GM19043 (cell line): ENCODE measurements at regions not wholly inside any gene's neighbourhood (a gene's known extent, or its start where the extent isn't known, plus 50 kb on each side); places are given as distances from the start of the nearest gene placed in this dataset.
"Not testable (repeated sequence)": the region's sequence is repeated elsewhere in the genome, so short reads cannot be mapped to it uniquely, and the experiment has no call there.

Source experiments
- ATAC-seq: cut with Tn5 transposase; IDR thresholded peaks from one replicate; pipeline ENCODE4 v1.9.1; 2021; ENCODE audit warnings: low read depth; ENCODE audit not compliant: unreplicated experiment

DNA sequence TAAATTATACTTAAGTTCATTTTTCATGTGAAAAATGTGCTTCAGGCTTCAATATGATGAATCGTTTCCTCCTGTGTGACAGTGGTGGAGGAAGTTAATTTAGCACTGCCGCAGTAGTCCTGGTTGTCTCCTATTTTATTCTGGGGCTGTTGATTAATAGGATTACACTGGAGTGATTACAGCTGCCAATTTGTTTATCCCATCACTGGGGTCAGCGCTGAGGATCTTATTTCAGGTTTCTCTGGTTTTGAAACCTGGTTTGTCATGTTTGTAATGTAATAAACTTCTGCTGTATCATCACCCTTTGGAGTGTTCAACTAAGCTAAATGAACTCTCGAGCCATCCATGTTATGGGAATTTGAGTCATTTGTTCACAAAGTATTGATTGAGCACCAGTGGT lies 241.7 kb upstream of the KCNN2 start:
- no peak for ATAC-seq

DNA sequence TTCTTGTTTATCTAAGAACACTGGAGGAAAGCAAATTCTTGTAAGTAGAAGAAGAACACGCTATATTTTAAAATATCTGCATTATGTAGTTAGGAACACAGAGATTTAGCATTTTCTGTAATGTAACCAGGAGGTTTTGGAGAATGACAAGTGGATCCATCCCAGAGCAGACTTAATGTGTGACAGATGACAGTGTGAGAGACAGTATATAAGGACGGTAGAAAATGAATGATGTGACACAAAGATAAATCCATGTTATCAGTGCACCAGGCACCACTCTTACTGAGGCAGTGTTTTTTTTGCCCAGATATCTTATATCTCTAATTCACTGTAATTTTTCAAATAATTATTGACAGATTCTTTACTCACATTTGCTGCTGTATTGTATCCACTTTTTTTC lies 239.0 kb upstream of the KCNN2 start:
- ATAC-seq = no peak

DNA sequence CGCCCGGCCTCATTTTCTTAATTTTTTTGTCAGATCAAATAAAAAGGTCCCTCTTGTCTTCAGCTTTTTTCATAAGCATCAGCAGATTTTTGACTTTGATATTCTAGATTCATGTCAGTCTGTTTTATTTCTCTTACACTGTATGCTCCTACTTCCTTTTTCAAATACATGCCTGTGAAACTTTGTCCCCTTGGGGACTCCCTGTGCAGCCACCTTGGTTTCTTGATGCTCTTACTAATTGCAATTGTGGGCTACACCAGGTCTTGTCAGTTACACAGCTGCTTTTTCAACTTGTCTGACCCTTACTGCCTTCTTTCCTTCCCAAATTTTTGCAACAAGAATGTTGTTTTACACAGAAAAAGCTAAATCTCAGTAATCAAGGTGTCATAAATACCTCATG lies 238.2 kb upstream of the KCNN2 start:
- ATAC-seq = no peak

DNA sequence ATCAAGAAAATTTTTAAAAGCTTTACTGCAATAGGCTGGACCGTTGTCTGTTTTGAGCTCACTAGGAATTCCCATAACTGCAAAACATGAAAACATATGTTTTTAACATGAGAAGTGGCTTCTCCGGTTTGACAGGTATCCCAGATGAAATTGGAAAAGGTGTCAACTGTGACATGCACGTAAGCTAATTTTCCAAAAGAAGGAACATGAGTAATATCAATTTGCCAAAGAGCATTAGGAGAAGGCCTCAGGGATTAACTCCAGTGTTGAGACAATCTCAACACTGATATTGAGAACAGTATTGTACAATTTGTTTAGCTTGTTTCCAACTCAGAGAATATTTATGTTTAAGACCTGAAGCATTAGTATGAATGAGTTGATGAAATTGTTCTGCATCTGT lies 215.5 kb upstream of the KCNN2 start:
- no peak for ATAC-seq

DNA sequence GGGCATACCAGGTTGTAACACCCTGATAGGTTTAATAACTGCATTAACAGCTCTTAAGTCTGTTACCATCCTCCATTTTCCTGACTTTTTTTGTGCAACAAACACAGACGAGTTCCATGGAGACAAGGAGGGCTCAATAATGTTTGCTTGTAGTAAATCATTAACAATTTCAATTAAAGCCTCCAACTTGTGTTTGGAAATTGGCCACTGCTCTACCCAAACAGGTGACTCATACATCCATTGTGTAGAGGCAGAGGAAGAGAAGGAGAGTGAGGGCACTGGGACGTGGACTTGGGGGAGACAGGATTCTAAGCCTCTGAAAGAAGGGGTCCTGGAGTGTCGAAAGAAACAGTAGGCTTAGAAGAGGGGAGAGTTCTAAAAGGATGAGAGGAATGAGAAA lies 213.6 kb upstream of the KCNN2 start:
- ATAC-seq = no peak

DNA sequence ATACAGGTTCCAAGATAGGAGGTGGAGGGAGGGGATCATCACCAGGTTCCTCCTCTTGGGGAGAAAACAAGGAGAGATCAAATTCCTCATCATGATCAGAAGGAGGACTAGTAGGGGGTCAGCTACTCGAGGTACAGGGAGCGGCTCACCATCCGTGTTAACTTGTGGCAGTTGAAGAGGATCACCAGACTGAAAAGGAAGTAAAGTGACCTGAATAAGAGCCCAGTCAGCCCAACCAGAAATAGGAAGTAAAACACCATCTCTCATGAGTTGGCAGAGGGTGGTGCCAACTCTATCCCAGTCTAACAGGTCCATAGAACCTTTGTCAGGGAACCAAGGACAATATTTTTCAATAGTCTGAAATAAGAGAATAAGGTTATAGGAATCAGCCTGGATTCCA lies 213.1 kb upstream of the KCNN2 start:
- not testable (repeated sequence) for ATAC-seq

DNA sequence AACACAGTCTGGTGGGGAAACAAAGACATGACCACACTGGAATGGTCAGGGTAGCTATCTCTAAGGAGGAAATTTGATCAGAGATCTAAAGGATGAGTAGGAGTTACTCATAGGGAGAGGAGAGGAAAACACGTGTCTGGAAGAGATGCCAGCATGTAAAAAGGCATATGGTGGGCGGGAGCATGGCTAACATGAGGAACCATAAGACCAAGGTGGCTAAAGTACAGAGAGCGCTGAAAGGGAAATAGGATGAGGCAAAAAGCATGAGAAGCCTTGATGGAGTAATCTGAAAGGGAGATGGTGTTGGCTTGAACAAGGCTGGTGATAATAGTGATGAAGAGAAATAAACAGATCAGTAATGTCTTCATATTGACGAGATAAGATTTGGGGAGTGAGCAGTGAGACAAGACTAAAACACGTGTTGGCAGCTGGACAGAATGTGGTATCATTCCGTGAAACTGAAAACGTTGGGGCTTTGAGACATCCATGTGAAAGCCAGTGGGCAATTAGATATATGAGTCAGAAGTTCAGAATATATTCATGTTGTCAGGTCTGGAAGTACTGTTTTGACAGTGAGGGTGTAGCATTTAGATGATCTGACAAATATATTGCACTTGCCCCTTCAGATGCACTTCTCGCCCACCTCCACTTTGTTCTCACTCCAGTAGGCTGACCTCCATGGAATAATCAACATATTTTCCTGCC lies 209.1 kb upstream of the KCNN2 start:
- ATAC-seq = no peak

DNA sequence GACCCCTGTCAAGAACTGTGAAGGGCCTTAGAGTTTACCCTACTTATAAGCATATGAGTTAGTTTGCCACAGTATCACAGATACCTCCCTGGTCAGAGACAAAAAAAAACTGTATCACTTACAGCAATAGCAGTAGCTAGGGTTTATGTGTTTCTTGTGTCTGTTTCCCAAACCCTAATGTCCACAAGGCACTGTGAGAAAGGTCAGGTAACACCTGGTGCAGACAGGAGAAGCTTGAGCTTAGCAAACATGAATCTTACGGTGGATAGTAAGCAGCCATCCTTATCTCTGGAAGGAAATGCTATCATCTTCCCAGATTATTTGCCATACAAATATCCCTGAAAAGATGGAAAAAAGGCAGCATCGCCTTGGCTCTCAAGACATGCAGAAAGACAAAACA lies 208.5 kb upstream of the KCNN2 start:
- no peak for ATAC-seq

DNA sequence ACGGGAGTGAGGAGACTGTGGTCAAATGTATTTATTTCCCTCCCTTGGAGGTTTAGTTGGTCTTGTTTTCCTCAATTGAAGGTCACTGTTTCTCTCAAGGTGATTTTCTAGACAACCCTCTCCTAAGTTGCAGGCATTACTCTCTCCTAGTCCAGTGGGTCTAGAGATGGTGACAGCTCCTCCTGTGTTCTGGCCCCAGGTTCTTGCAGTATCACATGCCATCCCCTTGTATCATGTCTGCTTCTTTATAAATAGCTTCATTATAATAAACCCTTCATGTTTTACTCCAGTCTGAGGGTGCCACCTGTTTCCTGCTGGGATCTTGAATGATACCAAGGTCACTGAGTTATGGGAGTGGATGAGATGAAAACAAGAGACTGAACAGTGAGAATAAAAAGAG lies 208.0 kb upstream of the KCNN2 start:
- no peak for ATAC-seq

DNA sequence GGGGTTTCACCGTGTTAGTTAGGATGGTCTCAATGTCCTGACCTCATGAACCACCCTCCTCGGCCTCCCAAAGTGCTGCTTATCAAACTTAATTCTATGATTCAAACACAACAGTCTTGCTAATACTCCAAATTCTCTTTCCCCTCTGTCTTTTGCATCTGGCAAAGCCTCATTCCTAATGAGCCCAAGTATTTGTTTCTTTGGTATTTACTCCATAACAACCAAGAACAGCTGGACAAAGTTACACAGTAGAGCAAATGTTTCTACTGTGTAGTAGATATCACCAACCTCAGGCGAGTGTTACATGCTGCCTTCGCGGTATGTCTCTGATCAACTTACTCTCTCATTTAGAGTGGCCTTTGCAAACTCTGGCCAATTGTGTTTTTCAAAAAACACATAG lies 195.8 kb upstream of the KCNN2 start:
- no peak for ATAC-seq

DNA sequence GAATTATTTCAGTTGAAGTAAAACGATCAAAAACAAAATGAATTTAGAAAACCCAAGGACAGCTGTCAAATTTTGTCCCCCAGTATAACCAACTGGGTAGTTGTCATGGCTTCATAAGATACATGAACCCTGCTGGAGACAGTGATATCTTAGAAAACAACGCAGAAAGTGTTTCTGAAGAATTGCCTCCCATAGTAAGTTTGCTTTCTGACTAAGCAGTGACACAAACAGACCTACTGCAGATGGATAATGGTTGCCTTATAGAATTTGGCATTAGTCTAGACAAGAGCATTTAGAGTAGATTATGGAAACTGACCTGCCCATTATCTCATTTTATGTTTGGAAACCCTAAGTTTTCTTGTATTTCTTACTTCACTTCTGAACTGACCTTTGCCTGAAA lies 187.7 kb upstream of the KCNN2 start:
- ATAC-seq = no peak

DNA sequence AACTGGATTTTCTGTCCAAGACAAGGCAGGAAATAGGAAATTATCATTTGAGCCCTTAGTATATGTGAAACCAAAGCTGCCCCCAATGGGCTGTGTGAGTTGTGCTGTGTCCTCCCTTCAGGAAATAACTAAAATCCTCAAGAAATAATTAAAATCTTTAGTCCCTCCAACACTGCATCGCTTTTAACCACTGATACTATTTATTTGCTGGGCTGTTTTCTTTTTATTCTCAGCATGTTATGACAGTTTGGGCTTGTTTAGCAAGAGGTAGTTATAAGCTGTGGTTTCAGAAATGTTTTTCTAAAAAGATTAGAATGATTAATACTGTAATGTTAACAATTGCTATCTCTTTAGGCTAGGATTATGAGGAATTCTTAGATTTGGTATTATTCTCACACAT lies 187.0 kb upstream of the KCNN2 start:
- no peak for ATAC-seq

DNA sequence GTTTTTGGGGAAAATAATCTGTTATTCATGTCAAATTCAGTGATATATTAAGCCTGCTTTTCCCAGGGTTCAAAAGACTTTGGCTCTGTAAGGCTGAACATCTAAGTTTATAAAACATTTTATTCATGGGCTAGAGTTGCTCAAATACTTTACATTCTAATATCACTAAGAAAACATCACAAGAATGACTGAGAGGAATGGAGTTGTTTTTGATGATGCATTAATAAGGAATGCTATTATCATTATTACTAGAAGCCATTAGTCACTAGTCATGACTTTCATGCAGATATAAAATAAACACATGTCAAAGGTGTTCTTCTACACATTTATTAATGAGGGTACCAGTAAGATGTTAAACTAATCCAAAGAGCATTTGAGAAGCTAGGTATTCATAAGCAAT lies 185.5 kb upstream of the KCNN2 start:
- ATAC-seq = no peak

DNA sequence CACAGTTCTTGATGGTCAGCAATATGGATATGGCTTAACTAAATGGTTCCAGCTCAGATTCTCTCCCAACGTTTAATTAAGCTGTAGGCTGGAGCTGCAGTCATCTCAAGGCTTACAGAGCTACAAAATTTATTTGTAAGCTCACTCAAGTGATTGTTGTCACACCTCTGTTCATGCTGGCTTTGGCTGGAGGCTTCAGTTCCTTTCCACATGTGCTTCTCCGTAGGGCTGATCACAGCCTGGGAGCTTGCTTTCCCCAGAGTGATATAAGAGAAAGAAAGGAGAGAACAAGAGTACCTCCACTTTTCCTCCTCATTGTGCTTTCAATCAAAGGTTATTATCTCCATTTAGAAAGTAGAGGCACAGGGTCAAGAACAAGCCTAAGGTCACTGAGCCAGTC lies 182.7 kb upstream of the KCNN2 start:
- no peak for ATAC-seq

DNA sequence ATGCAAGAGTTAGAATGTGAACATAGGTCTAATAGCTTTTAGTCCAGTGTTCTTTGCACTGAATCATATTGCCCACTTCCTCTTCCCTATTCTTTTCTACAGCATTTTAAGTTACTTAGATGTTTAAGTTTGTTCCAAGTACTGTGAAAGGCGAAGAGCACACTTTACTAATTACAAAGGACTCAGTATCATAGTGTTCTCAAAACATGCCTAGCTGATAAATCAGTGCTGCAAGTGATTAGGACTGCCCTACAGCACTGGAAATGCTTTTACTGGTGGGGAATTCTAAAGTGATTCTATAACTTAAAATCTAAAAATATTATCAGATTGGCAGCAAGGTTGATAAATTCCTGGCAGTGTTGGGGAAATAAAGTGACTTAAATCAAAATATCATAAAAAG lies 177.9 kb upstream of the KCNN2 start:
- ATAC-seq = no peak

DNA sequence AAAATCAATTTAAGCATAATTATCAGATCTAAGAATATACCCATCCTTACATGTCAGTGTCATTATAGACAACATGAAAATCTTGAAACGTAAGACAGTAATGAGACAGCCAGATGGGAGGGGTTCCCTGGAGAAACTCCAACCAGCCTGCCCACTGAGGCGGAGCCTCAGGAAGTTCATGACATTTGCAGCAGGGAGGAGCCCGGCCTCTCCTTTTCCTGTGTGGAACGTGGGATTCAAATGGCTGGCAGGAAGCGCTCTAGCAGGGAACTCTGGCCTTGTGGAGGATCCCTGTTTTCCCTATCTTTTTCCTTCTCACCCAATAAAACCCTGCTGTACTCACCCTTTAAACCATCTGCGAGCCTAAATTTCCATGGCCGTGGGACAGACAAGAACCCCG lies 176.6 kb upstream of the KCNN2 start:
- ATAC-seq = no peak

DNA sequence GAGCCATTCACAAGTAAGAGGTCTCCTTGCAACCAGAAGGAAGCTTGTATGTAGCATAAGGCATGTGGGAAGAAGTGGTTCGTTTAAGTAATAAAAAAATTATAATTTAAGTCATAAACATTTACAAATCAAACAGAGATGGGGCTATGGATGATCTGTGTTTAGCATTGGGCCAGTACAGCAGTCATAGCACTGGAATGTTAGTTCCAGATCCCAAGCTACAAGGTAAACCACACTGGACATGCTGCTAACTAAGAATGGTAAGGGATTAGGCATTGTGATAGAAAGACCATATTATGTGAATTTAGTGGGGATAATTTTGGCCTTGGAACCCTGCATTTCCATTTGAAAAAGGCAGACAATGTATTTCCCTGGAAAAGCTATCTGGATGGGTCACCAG lies 170.4 kb upstream of the KCNN2 start:
- ATAC-seq = no peak

DNA sequence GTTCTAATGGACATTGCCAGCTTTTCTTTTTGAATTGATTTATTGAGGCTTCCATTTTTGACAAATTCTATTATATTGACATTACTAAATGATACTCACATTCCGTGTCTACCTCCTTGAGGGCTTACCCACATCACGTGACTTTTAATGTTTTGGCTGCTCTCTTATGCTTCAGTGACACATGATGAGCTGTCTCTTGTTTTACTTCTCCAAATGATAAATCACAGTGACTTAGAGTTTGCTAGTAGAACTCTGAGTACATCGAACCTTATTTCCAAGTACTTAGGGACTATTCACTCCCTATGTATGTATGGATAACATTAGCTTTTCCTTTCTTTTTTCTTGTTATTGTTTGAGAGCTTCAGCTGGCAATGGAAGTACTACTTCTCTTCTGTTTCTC lies 169.8 kb upstream of the KCNN2 start:
- no peak for ATAC-seq

DNA sequence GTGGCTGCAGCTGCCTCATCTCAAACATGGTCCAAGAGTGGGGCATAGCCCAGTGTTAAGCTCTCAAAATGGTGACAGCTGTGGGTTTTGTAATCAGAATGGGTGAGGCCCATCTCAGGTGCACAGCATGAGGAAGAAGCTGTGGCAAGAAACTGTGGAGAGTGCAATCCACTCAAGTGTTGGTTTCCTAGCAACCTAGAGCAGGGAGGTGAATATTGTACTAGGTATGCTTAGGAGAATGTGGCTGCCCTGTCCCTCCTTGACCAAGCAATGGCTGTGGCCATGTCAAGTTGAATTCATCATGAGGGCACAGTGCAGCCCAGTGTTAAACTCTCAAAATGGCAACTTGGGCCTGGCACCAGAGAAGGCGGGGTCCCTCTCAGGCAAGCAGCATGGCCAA lies 160.5 kb upstream of the KCNN2 start:
- ATAC-seq = no peak

DNA sequence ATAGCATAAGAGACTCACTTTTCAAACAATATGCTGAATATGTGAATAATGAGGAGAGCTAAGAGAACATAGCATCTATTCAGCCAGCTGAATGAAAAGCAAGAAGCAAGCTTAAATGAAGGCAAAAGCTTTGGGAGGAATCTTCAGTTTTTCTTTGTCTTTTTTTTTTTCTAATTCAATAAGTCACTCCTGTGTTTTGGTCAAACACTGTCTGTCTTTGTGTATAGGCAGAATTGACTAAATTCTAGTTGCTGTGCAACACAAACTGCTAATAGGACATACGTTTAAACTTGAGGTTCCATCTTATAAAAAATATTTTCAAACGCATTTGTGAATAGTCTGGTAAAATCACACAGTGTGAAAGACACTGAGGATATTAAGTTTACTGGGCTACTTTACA lies 156.9 kb upstream of the KCNN2 start:
- no peak for ATAC-seq

DNA sequence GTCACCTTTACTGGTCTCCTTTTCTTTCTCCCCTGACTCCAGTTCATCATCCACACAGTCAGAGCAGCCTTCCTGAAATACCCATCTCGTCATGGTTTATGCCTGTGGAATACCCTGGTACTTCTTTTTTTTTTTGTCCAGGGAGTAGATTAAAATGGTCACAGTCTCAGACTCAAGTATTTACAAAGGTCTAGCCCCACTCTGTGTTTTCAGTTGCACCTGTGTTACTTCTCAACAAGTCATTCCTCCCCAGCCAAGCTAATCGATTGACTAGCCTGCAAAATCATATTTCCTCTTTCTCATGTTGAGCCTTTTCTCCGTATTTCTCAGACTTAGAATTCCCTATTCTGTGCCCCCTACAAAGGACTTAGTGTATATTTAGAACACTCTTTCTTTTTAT lies 155.2 kb upstream of the KCNN2 start:
- ATAC-seq = no peak

DNA sequence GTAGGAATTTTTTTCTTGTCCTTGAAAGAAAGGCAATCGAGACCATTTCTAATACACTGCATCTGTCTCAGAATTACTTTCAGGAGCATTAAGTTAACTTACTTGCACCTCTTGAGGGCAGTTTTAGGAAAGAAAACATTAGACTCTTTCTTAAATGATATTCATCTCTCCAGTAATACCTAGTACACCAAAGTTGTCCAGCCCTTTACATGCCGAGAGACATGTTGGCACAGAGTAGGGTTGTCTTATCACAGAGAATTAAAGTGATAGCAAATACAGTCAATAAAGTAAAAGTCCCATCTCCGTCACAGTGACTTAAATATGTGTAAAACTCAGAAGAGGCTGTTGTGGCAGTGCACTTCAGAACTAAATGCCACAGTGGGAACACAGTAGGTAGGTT lies 154.3 kb upstream of the KCNN2 start:
- ATAC-seq = no peak

DNA sequence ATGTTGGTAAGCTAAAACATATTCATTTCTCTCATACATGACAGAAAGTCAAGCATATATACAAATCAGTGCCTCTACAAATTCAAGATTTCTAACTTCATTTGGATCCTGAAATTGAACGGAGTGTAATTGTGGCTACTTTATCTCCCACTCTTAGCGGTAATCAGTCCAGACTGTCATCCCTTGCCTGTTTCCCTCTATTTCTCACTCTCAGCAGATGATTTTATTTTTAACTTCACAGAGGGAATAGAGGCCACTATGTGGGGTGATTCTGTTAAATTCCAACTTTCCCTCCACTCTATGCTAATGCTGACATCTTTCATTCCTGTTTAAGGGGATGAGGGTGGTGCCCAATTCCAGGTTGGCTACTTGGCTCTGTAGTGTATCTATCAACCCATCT lies 153.8 kb upstream of the KCNN2 start:
- no peak for ATAC-seq
